Ascending aorta (tissue), 2 donors: ENCODE measurements at regions not wholly inside any gene's neighbourhood (a gene's known extent, or its start where the extent isn't known, plus 50 kb on each side); places are given as distances from the start of the nearest gene placed in this dataset.

Experiments
- DNase-seq, 2 donors: peaks; one replicate each; pipeline ENCODE4 v3.0.0-alpha.2; 2019; ENCODE audit warnings: low spot score in 2 of 2
- H3K27ac ChIP-seq, 2 donors: fragments of 200-600 bp; sonication (generic); one replicate each; pipeline ENCODE4 v1.5.1; 2016 to 2017; ENCODE audit warnings: mild to moderate bottlenecking in 1 of 2
- H3K27me3 ChIP-seq: fragments of 200-600 bp; sonication (generic); one replicate; pipeline ENCODE4 v1.5.1; 2017
- H3K36me3 ChIP-seq, 2 donors: fragments of 200-600 bp; sonication (generic); one replicate each; pipeline ENCODE4 v1.5.1; 2016
- H3K4me1 ChIP-seq, 2 donors: fragments of 200-600 bp; sonication (generic); one replicate each; pipeline ENCODE4 v1.5.1; 2016 to 2017; ENCODE audit warnings: mild to moderate bottlenecking in 1 of 2
- H3K4me3 ChIP-seq, 2 donors: fragments of 200-600 bp; sonication (generic); one replicate each; pipeline ENCODE4 v1.5.1; 2016 to 2017; ENCODE audit warnings: mild to moderate bottlenecking in 1 of 2
- H3K9me3 ChIP-seq, 2 donors: fragments of 200-600 bp; sonication (generic); one replicate each; pipeline ENCODE4 v1.5.1; 2016
- intact Hi-C: fragments of 100-400 bp; cut with DNase I; formaldehyde crosslinking; loops from one replicate; pipeline ENCODE4 v1.15.1; 2023
- TF ChIP-seq, protein P1 (sequence below), 3 experiments: fragments of 200-600 bp in 2 of 3; fragments of 450-650 bp in 1 of 3; sonication (generic) in 2 of 3; IDR thresholded peaks; one replicate each; pipeline ENCODE4 v1.5.1; 2016 to 2019; ENCODE audit warnings: antibody characterized with exemption in 3 of 3, mild to moderate bottlenecking in 1 of 3, moderate library complexity in 1 of 3

DNA sequence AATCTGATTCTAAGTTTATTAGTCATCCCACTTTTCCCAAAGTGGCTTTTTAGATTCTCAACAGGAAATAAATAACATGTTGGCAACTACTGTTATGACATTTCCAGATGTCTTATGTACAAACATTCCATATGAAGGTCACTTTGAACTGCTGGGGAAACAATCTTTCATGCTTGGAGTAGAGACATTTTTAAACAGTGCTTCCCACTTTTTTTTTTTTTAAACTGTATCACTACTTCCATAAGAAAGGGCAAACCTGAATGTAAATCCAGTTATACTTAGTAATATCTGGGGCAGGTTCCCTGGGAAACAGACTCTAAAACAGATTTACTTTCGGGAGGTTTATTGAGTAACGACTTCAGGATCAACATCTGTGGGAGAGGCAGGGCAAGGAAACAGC lies 473.8 kb downstream of the TAFA4 start:
- no peaks in the 10 kb centered on the region for H3K27me3 ChIP-seq
- no peak overlapping the region for H3K27ac ChIP-seq
- no peak overlapping the region for H3K4me3 ChIP-seq
- intact Hi-C loops = no loop called here
- H3K9me3 ChIP-seq = no peaks in the 10 kb centered on the region
- TF ChIP-seq, protein P1, sequence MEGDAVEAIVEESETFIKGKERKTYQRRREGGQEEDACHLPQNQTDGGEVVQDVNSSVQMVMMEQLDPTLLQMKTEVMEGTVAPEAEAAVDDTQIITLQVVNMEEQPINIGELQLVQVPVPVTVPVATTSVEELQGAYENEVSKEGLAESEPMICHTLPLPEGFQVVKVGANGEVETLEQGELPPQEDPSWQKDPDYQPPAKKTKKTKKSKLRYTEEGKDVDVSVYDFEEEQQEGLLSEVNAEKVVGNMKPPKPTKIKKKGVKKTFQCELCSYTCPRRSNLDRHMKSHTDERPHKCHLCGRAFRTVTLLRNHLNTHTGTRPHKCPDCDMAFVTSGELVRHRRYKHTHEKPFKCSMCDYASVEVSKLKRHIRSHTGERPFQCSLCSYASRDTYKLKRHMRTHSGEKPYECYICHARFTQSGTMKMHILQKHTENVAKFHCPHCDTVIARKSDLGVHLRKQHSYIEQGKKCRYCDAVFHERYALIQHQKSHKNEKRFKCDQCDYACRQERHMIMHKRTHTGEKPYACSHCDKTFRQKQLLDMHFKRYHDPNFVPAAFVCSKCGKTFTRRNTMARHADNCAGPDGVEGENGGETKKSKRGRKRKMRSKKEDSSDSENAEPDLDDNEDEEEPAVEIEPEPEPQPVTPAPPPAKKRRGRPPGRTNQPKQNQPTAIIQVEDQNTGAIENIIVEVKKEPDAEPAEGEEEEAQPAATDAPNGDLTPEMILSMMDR (IDR thresholded peaks at IDR 0.05) = no peak
- H3K4me1 ChIP-seq = no peaks in the 10 kb centered on the region
- DNase-seq = no peak
- no peaks in the 10 kb centered on the region for H3K36me3 ChIP-seq

DNA sequence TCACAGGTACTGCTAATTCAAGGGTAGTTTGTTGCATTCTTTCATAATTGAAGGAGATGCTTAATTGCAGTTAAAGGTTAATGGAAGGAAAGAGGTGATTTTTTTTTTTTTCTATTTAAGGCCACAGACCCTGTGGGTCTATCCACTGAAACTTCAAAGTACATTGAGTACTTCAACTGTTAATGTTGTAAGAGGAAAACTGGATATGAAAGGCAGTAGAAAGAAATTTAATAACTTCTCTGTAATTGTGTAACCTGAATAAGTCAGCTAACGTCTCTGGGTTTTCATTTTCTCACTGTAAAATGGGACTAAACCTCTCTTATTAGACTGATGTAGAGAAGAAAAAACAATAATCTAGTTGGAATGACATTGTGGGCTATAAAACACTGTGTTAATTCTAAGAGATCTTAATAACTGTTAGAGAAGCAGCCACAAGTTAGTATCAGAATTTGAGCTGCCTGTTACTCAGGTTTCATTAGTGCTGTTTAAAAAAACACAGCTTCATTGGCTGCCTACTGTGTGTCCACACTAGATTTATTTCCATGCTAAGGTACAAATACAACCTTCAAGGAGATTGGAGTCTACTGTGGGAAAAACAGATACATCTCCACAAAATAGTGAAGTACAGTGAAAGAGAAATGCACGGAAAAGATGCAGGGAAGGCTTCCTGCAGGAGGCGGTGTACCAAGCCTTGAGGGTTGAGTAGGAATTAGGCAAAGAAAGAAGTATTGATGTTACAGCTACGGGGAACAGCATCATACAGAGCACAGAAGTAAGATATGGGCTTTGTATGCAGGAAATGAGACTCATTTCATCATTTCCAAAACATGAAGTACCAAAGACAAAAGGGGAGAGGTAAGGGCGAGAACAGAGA lies 483.6 kb downstream of the TAFA4 start:
- H3K27ac ChIP-seq = no peak overlapping the region
- DNase-seq = no peak
- TF ChIP-seq, protein P1 (IDR thresholded peaks at IDR 0.05) = no peak
- intact Hi-C loops = no loop called here
- no peaks in the 10 kb centered on the region for H3K27me3 ChIP-seq
- no peaks in the 10 kb centered on the region for H3K36me3 ChIP-seq
- no peaks in the 10 kb centered on the region for H3K9me3 ChIP-seq
- H3K4me1 ChIP-seq = no peaks in the 10 kb centered on the region
- H3K4me3 ChIP-seq = no peak overlapping the region

DNA sequence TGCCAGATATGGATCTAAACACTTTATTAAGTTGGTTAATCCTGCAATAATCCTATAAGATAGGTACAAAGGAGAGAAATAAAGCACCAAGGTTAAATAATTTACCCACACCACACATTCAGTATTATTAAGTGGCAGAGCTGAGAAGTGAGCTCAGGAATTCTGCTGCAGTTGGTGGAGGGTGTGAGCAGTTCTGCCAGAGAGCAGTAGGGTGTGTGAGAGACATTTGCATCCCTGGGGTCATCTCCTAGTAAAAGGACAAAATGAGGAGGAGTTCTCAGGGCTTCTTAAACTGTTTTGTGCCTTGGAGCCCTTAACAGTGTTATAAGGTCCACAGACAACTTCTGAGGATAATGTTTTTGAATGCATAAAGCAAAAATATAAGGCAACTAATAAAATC lies 484.5 kb downstream of the TAFA4 start:
- Histone ChIP-seq H3K36me3 (no peaks in the 10 kb centered on the region), H3K4me3 (no peak overlapping the region), H3K9me3 (no peaks in the 10 kb centered on the region), H3K4me1 (no peaks in the 10 kb centered on the region), H3K27ac (no peak overlapping the region), H3K27me3 (no peaks in the 10 kb centered on the region)
- intact Hi-C loops = no loop called here
- TF ChIP-seq, protein P1 (IDR thresholded peaks at IDR 0.05) = no peak
- no peak for DNase-seq

DNA sequence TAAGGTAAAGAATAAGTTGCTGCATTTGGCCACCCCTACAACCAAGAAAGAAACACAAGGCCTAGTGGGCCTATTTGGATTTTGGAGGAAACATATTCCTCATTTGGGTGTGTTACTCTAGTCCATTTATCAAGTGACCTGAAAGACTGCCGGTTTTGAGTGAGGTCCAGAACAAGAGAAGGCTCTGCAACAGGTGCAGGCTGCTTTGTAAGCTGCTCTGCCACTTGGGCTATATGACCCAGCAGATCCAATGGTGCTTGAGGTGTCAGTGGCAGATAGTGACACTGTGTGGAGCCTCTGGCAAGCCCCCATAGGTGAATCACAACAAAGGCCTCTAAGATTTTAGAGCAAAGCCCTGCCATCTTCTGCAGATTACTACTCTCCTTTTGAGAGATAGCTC lies 491.3 kb downstream of the TAFA4 start:
- TF ChIP-seq, protein P1 (IDR thresholded peaks at IDR 0.05) = no peak
- no peaks in the 10 kb centered on the region for H3K9me3 ChIP-seq
- H3K27me3 ChIP-seq = no peaks in the 10 kb centered on the region
- H3K4me1 ChIP-seq = no peaks in the 10 kb centered on the region
- H3K4me3 ChIP-seq = no peak overlapping the region
- H3K36me3 ChIP-seq = no peaks in the 10 kb centered on the region
- DNase-seq = no peak
- intact Hi-C loops = no loop called here
- no peak overlapping the region for H3K27ac ChIP-seq

DNA sequence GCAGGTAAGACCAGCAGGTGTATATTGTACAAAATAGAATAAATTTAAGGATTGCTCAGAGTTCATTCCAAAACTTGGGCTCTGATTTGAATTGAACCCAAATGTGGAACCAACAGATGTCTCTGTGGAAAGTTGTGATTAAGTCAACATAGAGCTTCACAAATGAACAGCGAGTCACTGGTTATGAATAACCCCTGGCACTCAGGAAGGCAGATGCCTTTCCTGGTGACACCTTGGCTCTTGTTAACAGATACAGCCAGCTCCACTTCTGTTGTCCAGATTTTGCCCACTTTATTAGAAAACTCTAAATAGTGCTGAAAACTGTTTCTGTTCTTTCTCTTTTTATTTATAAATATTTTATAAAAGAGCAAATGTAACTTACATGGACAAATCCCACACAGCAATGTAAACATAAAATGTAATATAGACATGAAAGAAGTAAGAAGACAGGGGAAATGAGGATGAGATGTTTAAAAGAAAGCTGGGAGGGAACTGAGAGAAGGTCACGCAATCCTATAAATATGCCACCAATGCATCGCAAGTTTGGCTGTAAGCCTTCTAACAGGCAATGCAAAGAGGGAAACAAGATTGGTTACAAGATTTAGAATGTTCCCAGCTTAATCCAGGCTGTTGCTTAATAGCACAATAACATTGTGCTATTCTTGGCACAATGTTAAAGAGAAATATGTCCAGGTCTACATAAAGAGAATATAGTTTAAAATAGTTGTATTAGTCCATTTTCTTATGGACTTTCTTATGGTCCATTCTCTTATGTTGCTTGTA lies 495.5 kb downstream of the TAFA4 start:
- H3K4me1 ChIP-seq = no peaks in the 10 kb centered on the region
- no peaks in the 10 kb centered on the region for H3K27me3 ChIP-seq
- H3K27ac ChIP-seq = no peak overlapping the region
- intact Hi-C loops = no loop called here
- no peak for DNase-seq
- TF ChIP-seq, protein P1 (IDR thresholded peaks at IDR 0.05) = no peak
- H3K36me3 ChIP-seq = no peaks in the 10 kb centered on the region
- H3K9me3 ChIP-seq = no peaks in the 10 kb centered on the region
- H3K4me3 ChIP-seq = no peak overlapping the region
